ENCODE measurements at regions not wholly inside any gene's neighbourhood (a gene's known extent, or its start where the extent isn't known, plus 50 kb on each side); places are given as distances from the start of the nearest gene placed in this dataset.

GRCh38 chr6:122347751-122348150, 51.7 kb upstream of the HSF2 start:
- no peak for DNase-seq (ENCODE audit: low read depth, low spot score)

Measured in brain pericyte (primary cell).